Lower leg skin (tissue), 4 donors: ENCODE measurements at regions not wholly inside any gene's neighbourhood (a gene's known extent, or its start where the extent isn't known, plus 50 kb on each side); places are given as distances from the start of the nearest gene placed in this dataset.
"Not testable (repeated sequence)": the region's sequence is repeated elsewhere in the genome, so short reads cannot be mapped to it uniquely, and the experiment has no call there.

Source experiments
- DNase-seq, 2 donors: peaks; one replicate each; pipeline ENCODE4 v3.0.0-alpha.2; 2019; ENCODE audit warnings: low spot score in 2 of 2
- H3K4me3 ChIP-seq: fragments of 200-600 bp; sonication (generic); 2 replicates; pipeline ENCODE4 v1.5.1; 2017; ENCODE audit warnings: mild to moderate bottlenecking, low read depth; ENCODE audit not compliant: poor library complexity, severe bottlenecking
- CTCF ChIP-seq, 3 donors: fragments of 450-650 bp; IDR thresholded peaks; one replicate each; pipeline ENCODE4 v1.5.1; 2016; ENCODE audit warnings: antibody characterized with exemption in 3 of 3, mild to moderate bottlenecking in 3 of 3, moderate library complexity in 2 of 3
- POLR2A ChIP-seq, 2 donors: fragments of 450-650 bp; IDR thresholded peaks; one replicate each; pipeline ENCODE4 v1.6.1; 2016 to 2017; ENCODE audit warnings: antibody characterized with exemption in 2 of 2, mild to moderate bottlenecking in 1 of 2, moderate library complexity in 1 of 2
- WGBS, 2 donors: methylation state at CpG; one replicate each; pipeline ENCODE4 v1.1.5; 2018; 5-methylcytosine and 5-hydroxymethylcytosine counted together
- intact Hi-C: fragments of 100-400 bp; cut with DNase I; formaldehyde crosslinking; loops from one replicate; pipeline ENCODE4 v1.15.0; 2023; ENCODE audit warnings: low total_unique reads

GRCh38 chr2:190759749-190760213 lies 110.9 kb downstream of the NAB1 start:
- intact Hi-C loops = no loop called here
- DNase-seq = no peak
- no peak for TF ChIP-seq CTCF (IDR thresholded peaks at IDR 0.05)
- no peak for TF ChIP-seq POLR2A (IDR thresholded peaks at IDR 0.05)
- no peak overlapping the region for H3K4me3 ChIP-seq
- WGBS, 2 donors = 82 to 83% methylated on average over 8 of the region's 8 CpGs

- intact Hi-C loops, H3K4me3 ChIP-seq, DNase-seq: not testable (repeated sequence)
- 82 to 89% methylated on average over 18 to 19 of the region's 30 CpGs for WGBS, 2 donors
Measured at GRCh38 chr2:190760353-190761150, 111.7 kb downstream of the NAB1 start.

GRCh38 chr2:190761216-190761615 lies 112.3 kb downstream of the NAB1 start:
- 27 to 43% methylated on average over 13 to 18 of the region's 28 CpGs for WGBS, 2 donors
- intact Hi-C loops, H3K4me3 ChIP-seq, DNase-seq: not testable (repeated sequence)

GRCh38 chr2:190762566-190762965 lies 113.7 kb downstream of the NAB1 start:
- no peak overlapping the region for H3K4me3 ChIP-seq
- intact Hi-C loops = no loop called here
- WGBS, 2 donors = 85 to 88% methylated on average over 1 of the region's 1 CpG
- no peak for TF ChIP-seq CTCF (IDR thresholded peaks at IDR 0.05)
- TF ChIP-seq POLR2A (IDR thresholded peaks at IDR 0.05) = no peak
- DNase-seq = no peak

GRCh38 chr2:190763100-190763499 lies 114.2 kb downstream of the NAB1 start:
- H3K4me3 ChIP-seq = no peak overlapping the region
- intact Hi-C loops = no loop called here
- TF ChIP-seq POLR2A (IDR thresholded peaks at IDR 0.05) = no peak
- TF ChIP-seq CTCF (IDR thresholded peaks at IDR 0.05) = no peak
- no peak for DNase-seq

- DNase-seq = no peak
- TF ChIP-seq POLR2A (IDR thresholded peaks at IDR 0.05) (no peak), CTCF (IDR thresholded peaks at IDR 0.05) (no peak)
Measured at GRCh38 chr2:190763901-190764514, 115.1 kb downstream of the NAB1 start.

More at GRCh38 chr2:190763901-190764514, 115.1 kb downstream of the NAB1 start:
- WGBS, 2 donors = 57 to 58% methylated on average over 2 of the region's 2 CpGs
- intact Hi-C loops = no loop called here
- H3K4me3 ChIP-seq = no peak overlapping the region
